Bronchial epithelial cell (primary cell): ENCODE measurements at regions not wholly inside any gene's neighbourhood (a gene's known extent, or its start where the extent isn't known, plus 50 kb on each side); places are given as distances from the start of the nearest gene placed in this dataset.
A peak's percentile ranks its signal among the peaks of the same experiment; 100 is the strongest.

ENCODE experiments used
- DNase-seq: peaks from one replicate; pipeline ENCODE4 v3.0.0-alpha.2; 2010; ENCODE audit warnings: low read depth
- FAIRE-seq: peaks from 2 replicates; lab custom pipeline; 2011; peaks lifted over from hg19 to GRCh38; lab: Jason Lieb, UNC
- H3K27me3 ChIP-seq: 2 replicates; pipeline ENCODE4 v1.5.1; 2011; ENCODE audit warnings: low read length; ENCODE audit not compliant: control insufficient read depth, insufficient read depth
- H3K36me3 ChIP-seq: 2 replicates; pipeline ENCODE4 v1.5.1; 2011; ENCODE audit warnings: low read length; ENCODE audit not compliant: control insufficient read depth, insufficient read depth
- H3K4me3 ChIP-seq: 2 replicates; pipeline ENCODE4 v1.5.1; 2011; ENCODE audit warnings: mild to moderate bottlenecking, low read depth, low read length, control low read depth
- TF ChIP-seq, protein P1 (sequence below): IDR thresholded peaks from 2 replicates; pipeline ENCODE4 v1.5.1; 2011; ENCODE audit warnings: mild to moderate bottlenecking, moderate library complexity, low read length, control low read depth, inconsistent platforms; ENCODE audit not compliant: insufficient read depth, severe bottlenecking

DNA sequence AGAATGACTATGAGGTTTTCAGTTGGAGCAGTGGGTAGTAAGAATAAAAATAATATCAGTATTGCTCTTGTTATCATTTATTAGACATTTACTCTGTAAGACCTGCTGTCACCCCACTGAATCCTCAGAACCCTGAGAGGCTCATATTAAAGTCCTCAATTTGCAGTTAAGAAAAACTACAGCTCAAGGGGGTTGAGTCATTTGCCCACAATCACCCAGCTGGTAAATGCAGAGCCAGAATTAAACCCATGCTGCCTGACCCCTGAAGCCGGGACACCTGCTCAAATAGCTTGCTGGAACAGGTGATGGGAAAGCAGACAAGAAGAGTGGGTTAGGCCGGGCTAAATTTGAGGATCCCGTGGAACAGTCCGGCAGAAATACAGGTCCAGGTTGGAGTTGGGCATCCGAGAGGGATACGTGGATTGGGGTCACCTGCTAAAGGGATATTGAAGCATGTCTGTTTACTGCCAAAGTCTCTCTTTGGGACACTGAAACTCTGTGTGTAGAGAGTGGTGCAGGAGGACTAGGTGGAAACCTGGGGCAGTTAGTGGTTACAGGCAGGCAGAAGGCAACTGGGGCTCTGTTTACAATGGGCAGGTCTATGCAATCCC is 344.1 kb downstream of the CDC5L start:
- DNase-seq: no peak

DNA sequence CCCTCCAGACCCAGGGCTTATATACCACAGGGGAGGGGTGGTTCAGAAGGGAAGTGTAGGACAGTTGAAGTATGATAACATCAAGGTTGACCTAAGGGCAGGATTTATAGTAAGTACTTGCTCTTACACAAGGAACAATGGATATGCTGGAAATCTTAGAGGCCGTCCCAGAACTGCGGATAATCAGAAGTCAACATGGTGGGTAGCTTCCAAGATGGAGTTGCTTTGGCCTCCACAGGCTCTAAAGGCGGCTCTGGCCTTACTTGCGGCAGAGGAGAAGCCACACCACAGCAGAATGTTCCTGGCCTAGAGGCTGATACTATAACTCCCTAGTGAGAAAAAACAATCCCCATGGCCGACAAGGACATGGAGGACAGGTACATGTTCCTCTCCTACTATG is 344.7 kb downstream of the CDC5L start:
- DNase-seq (no peak), FAIRE-seq (no peak)
- Histone ChIP-seq H3K27me3 (peaks cover 4% of the 10 kb centered on the region), H3K4me3 (no peak overlapping the region), H3K36me3 (no peaks in the 10 kb centered on the region)
- TF ChIP-seq, protein P1, sequence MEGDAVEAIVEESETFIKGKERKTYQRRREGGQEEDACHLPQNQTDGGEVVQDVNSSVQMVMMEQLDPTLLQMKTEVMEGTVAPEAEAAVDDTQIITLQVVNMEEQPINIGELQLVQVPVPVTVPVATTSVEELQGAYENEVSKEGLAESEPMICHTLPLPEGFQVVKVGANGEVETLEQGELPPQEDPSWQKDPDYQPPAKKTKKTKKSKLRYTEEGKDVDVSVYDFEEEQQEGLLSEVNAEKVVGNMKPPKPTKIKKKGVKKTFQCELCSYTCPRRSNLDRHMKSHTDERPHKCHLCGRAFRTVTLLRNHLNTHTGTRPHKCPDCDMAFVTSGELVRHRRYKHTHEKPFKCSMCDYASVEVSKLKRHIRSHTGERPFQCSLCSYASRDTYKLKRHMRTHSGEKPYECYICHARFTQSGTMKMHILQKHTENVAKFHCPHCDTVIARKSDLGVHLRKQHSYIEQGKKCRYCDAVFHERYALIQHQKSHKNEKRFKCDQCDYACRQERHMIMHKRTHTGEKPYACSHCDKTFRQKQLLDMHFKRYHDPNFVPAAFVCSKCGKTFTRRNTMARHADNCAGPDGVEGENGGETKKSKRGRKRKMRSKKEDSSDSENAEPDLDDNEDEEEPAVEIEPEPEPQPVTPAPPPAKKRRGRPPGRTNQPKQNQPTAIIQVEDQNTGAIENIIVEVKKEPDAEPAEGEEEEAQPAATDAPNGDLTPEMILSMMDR: no peak

More for the DNA sequence above, 344.1 kb downstream of the CDC5L start:
- TF ChIP-seq, protein P1: no peak
- FAIRE-seq: no peak
- no peaks in the 10 kb centered on the region for H3K36me3 ChIP-seq
- no peak overlapping the region for H3K4me3 ChIP-seq
- H3K27me3 ChIP-seq: peaks cover 4% of the 10 kb centered on the region

DNA sequence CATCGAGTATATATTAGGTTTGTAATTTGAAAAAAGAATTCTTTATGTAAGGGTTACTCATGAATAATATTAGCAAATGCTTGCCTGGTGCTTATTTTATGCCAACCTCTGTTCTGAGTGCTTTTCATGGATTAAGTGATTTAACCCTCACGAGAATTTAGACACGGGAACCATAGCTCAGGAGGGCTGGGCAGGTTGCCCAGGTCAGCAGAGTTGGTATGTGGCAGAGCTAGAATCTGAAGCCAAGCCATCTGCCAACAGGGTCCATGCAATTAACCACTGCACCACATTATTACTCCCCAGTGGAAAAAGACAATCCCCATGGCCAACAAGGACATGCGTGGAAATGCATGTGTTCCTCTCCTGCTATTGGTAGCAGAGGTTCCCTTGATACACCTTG is 345.6 kb downstream of the CDC5L start:
- H3K4me3 ChIP-seq: no peak overlapping the region
- H3K27me3 ChIP-seq: peaks cover 4% of the 10 kb centered on the region
- no peak for FAIRE-seq
- no peaks in the 10 kb centered on the region for H3K36me3 ChIP-seq
- DNase-seq: no peak
- TF ChIP-seq, protein P1: no peak

DNA sequence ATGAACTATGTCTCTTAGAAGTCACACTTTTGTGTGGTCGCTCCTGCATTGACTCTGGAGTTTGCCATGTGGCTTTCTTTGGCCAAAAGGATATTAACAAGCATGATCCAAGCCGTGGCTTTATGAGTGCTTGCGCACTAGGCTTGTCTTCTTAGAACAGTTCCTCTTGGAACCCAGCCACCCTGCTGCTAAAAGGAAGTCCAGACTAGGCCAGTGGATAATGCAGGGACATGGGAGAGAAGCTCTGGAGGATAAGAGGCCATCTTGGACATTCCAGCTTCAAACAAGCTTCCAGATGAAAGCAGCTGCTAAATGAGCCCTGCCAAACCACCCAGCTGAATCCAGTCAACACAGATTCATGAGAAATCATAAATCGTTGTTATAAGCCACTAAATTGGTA is 346.4 kb downstream of the CDC5L start:
- FAIRE-seq (no peak), DNase-seq (no peak)
- TF ChIP-seq, protein P1: no peak

DNA sequence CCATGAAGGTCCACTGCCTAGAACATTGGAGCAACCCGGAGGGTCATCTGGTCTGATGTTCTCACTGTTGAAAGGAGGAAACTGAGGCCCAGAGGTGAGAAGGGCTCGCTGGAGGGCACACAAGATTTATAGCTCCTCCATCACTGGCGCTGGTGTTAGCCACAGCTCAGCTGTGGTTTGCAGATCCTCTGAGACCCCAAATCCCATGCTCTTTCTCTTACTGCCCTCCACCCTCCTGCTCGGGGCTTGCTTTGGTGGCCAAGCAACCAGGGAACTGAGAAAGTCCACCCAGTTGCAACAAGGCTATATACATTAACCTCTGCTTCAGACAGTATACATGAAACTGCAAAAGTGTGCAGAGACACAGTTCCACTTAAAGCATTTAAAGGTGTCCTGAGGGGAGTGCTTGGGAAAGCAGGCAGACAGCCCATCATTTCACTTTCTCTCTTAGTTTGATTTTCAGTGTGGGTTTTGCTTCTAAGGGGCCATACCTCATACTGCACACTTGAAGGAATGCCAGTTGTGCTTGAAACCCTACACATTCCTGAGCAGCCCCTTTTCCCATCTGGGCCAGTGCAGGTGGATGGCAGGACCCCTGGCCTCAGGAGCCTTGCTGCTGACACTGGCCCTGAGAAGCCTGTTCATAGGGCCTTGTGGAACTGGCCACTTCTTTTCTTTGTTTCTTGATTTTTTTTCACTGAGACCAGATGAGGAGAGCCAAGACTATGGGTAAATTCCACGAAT is 347.6 kb downstream of the CDC5L start:
- no peak for DNase-seq
- no peak for FAIRE-seq
- Histone ChIP-seq H3K36me3 (no peaks in the 10 kb centered on the region), H3K27me3 (peaks cover 4% of the 10 kb centered on the region), H3K4me3 (no peak overlapping the region)
- TF ChIP-seq, protein P1: no peak

More for the DNA sequence above, 346.4 kb downstream of the CDC5L start:
- Histone ChIP-seq H3K27me3 (peaks cover 4% of the 10 kb centered on the region), H3K36me3 (no peaks in the 10 kb centered on the region), H3K4me3 (no peak overlapping the region)

DNA sequence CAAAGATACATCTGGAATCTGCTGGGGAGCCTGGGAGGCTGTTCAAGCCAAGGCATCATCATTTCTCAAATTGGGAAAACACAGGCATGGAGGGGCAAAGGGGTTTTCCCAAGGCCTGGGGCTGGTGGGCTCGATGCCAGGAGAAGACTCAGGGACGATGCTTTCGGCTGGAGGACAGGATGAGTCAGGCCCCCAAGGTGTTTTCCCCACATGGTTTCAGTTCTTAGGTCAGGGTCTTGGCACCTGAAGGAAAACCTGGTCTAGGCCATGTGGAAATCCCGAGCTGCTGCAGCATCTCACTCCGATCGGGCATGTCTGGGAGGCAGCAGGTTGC is 348.1 kb downstream of the CDC5L start:
- DNase-seq: peak; percentile 58
- Histone ChIP-seq H3K27me3 (peaks cover 4% of the 10 kb centered on the region), H3K36me3 (no peaks in the 10 kb centered on the region), H3K4me3 (no peak overlapping the region)
- TF ChIP-seq, protein P1: no peak
- FAIRE-seq: no peak
